HEK293 (cell line): ENCODE measurements at regions not wholly inside any gene's neighbourhood (a gene's known extent, or its start where the extent isn't known, plus 50 kb on each side); places are given as distances from the start of the nearest gene placed in this dataset.

ENCODE experiments used
- CTCF ChIP-seq: fragments of 450-650 bp; formaldehyde crosslinking; IDR thresholded peaks from 2 replicates; pipeline ENCODE4 v1.5.1; 2016; ENCODE audit warnings: missing biosample characterization, missing genetic modification characterization
- ZNF10 ChIP-seq: fragments of 450-650 bp; formaldehyde crosslinking; IDR thresholded peaks from 2 replicates; pipeline ENCODE4 v1.5.1; 2017; ENCODE audit warnings: missing biosample characterization, missing genetic modification characterization
- ZNF140 ChIP-seq: fragments of 450-650 bp; formaldehyde crosslinking; IDR thresholded peaks from 2 replicates; pipeline ENCODE4 v1.5.1; 2016; ENCODE audit warnings: missing biosample characterization, missing genetic modification characterization

GRCh38 chr4:84291969-84292368, 207.1 kb downstream of the NKX6-1 start:
- no peak for TF ChIP-seq ZNF140
- TF ChIP-seq CTCF (tag by site-specific recombination), result no peak
- no peak for TF ChIP-seq ZNF10 (tag by site-specific recombination)
